Omental fat pad (tissue), 3 donors: ENCODE measurements at regions not wholly inside any gene's neighbourhood (a gene's known extent, or its start where the extent isn't known, plus 50 kb on each side); places are given as distances from the start of the nearest gene placed in this dataset.

Experiments
- ATAC-seq: fragments of 150-250 bp; one replicate; pipeline ENCODE4 v1.9.1; 2016; ENCODE audit warnings: mild to moderate bottlenecking, moderate library complexity; ENCODE audit not compliant: low FRiP score
- DNase-seq: peaks from one replicate; pipeline ENCODE4 v3.0.0-alpha.2; 2019; ENCODE audit warnings: low spot score
- TF ChIP-seq, protein P1 (sequence below), 3 donors: fragments of 450-650 bp; IDR thresholded peaks; one replicate each; pipeline ENCODE4 v1.5.1; 2016 to 2017; ENCODE audit warnings: antibody characterized with exemption in 3 of 3, mild to moderate bottlenecking in 3 of 3, moderate library complexity in 2 of 3

DNA sequence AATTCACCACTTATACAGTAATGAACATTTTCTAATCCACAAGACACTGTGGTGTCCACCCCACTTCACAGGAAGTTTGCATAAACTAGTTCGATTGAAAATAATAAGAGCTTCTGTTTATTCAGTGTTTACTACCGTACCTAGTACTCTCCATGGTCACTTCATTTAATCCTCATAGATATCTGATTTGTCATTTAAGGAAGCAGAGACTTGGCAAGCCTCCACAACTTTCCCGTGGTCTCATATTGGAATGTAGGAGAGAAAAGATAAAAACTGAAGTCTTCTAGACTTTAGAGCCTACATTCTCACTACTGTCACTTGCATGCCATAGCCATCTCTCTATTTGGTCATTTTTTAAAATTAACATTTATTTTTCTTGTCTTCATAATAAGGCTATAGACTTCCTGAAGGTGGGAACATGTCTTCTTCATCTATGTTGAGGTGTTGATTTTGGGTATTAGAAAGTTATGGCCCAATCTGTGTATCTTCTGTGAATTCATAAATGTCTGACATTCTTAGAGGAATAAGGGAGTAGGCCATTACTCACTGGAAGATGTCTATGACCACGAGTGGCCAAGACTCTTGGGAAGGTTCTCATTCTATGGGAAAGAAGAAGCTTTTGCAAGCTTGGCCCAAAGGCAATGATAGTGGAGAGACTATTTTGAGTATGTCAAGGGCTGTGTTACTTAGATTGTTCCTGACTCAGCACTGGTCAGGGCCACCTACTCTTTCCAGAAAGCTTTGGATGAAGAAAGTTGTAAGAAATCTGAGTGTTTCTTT, 423.7 kb downstream of the LRIG3 start:
- TF ChIP-seq, protein P1, sequence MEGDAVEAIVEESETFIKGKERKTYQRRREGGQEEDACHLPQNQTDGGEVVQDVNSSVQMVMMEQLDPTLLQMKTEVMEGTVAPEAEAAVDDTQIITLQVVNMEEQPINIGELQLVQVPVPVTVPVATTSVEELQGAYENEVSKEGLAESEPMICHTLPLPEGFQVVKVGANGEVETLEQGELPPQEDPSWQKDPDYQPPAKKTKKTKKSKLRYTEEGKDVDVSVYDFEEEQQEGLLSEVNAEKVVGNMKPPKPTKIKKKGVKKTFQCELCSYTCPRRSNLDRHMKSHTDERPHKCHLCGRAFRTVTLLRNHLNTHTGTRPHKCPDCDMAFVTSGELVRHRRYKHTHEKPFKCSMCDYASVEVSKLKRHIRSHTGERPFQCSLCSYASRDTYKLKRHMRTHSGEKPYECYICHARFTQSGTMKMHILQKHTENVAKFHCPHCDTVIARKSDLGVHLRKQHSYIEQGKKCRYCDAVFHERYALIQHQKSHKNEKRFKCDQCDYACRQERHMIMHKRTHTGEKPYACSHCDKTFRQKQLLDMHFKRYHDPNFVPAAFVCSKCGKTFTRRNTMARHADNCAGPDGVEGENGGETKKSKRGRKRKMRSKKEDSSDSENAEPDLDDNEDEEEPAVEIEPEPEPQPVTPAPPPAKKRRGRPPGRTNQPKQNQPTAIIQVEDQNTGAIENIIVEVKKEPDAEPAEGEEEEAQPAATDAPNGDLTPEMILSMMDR (IDR thresholded peaks at IDR 0.05): no peak
- ATAC-seq (no peak), DNase-seq (no peak)

DNA sequence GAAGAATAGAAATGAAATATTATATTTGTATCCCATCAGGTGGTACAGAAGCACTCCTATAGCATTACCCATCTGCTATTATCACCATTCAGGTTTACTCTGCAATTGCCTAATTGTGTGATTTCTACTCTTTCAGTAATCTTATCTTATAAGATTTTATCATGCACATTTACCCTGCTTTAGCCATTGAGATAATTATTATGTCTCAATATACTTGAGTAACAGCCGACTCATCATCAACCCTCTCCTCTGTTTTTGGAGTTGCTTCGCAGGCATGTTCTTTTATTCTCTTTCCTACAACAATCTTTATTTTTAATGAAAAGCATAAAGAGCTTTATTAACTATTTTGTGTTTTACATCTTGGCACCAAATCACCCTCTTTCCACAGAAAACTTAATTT, 419.9 kb downstream of the LRIG3 start:
- TF ChIP-seq, protein P1 (IDR thresholded peaks at IDR 0.05): no peak
- ATAC-seq (no peak), DNase-seq (no peak)

DNA sequence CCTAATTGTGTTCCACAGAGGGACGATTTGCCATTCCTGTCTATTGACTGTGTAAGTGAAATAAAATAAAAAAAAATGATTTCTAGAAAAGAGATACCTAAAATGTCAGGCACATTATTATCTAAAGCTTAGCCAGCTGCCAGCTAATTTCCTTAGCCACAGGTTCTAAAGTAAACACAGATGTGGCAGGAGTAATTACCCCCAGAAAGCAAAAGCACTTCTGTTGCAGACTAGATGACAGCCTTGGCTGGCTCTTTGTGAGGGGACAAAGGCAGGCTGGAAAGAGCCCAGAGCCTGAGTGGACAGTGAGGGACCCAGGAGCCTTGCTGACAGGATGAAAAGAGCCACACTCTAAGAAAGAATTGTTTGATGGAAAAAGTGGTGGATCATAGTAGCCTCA, 418.1 kb downstream of the LRIG3 start:
- ATAC-seq: no peak
- no peak for DNase-seq
- TF ChIP-seq, protein P1 (IDR thresholded peaks at IDR 0.05): no peak

DNA sequence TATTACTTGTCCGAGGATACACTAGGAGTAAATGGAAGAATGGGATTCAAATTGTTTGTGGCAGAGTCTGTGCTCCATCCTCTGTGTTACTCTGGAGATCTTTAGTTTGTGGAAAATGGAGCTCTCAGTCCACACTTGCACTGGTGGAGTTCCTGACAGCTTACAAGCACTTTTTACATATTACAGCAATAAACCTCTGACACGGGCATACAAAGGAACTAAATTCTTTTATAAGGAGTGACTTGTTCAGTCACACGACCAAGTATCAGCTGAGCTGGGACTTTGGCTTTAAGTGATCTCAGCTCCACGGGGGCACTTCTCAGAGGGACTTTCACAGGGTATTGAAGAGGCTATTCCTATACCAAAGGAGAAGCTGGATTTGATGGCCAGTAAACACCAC, 417.5 kb downstream of the LRIG3 start:
- TF ChIP-seq, protein P1 (IDR thresholded peaks at IDR 0.05): no peak
- DNase-seq (no peak), ATAC-seq (no peak)

DNA sequence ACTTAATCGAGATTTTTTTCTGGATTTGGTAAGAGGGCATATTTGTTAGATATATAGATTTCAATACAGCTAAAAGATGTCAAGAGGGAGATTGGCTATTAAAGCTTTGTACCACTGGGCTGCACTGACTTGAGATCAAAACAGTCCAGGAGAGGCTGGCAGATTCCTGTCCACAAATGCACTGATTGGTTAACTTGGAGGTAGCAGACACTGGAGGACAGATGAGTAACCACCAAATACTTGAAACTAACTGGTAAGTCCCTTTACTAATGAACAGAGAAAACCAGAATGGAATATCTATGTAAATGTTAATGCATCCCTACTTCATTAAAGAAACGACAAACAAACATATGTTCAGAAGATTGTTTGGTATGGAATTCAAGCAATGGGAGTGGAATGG, 416.6 kb downstream of the LRIG3 start:
- TF ChIP-seq, protein P1 (IDR thresholded peaks at IDR 0.05): no peak
- DNase-seq: no peak
- ATAC-seq: no peak

DNA sequence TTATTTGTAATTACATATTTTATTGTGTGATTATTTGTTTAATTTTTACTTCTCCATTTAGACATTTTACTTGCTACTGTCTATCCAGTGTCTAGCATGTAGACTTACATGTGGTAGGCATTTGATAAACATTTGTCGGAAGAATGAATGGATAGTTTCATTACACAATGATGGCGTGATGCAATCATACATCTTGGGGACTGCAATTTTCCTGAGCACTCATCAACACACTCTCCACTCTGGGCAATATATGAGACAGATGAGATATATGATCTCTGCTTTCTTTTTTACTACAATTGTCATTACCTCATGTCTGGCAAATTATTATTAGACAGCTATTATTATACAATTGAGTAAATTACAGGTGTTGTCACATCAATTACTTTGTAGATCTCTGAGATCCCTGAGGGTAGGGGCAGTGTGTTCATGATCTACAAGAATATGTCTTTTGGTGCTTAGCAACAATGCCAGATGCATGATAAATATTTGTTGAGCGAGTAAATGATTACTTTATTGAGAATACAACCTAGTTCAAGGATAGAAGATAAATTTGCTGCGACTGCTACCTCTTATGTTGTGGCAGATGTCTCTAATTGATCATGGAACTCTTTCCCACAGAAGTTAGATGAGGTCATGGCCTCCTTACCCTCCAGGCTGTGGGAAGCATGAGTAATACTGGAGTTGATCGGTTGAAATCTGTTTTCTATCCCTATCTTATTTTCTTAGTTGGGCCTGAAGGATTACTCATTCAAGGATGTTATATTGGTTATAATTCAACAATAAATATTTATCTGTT, 416.0 kb downstream of the LRIG3 start:
- DNase-seq: no peak
- ATAC-seq: no peak
- TF ChIP-seq, protein P1 (IDR thresholded peaks at IDR 0.05): no peak
